Stomach (tissue), 4 donors: ENCODE measurements at regions not wholly inside any gene's neighbourhood (a gene's known extent, or its start where the extent isn't known, plus 50 kb on each side); places are given as distances from the start of the nearest gene placed in this dataset.

ENCODE experiments used
- EP300 ChIP-seq: sonication (generic); formaldehyde crosslinking; IDR thresholded peaks from one replicate; pipeline ENCODE4 v1.6.1; 2017; ENCODE audit warnings: antibody characterized with exemption
- POLR2A ChIP-seq, 4 donors: fragments of 450-650 bp; IDR thresholded peaks; one replicate each; pipeline ENCODE4 v1.6.1; 2016; ENCODE audit warnings: antibody characterized with exemption in 4 of 4, control low read depth in 2 of 4, mild to moderate bottlenecking in 1 of 4, moderate library complexity in 1 of 4
- POLR2AphosphoS5 ChIP-seq, 3 donors: sonication (generic); formaldehyde crosslinking; IDR thresholded peaks; one replicate each; pipeline ENCODE4 v1.6.1; 2016; ENCODE audit warnings: antibody characterized with exemption in 3 of 3
- TF ChIP-seq, protein P1 (sequence below), 7 experiments: fragments of 450-650 bp in 4 of 7; fragments of 200-600 bp in 3 of 7; sonication (generic) in 3 of 7; IDR thresholded peaks; one replicate each; pipeline ENCODE4 v1.5.1; 2016 to 2019; ENCODE audit warnings: antibody characterized with exemption in 7 of 7, control low read depth in 2 of 7, mild to moderate bottlenecking in 1 of 7

DNA sequence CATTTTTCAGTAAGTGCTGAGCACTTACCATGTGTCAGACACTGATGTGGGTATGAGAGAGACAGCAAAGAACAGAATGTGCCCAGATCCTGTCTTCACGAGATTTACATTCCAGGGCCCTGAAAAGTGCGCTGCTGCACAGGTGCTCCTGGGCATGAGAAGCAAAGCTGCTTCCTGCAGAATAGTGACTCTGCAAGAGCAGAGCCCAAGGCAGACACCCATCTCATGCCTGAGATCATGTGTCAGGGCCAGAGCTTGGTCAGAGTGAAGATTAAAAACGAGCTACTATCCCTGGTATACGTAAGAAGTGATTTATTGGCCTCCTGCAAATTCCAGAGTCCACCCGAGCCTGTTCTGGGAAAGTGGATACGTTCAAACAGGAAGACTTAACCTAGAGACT, 824.4 kb downstream of the GRID1 start:
- TF ChIP-seq, protein P1, sequence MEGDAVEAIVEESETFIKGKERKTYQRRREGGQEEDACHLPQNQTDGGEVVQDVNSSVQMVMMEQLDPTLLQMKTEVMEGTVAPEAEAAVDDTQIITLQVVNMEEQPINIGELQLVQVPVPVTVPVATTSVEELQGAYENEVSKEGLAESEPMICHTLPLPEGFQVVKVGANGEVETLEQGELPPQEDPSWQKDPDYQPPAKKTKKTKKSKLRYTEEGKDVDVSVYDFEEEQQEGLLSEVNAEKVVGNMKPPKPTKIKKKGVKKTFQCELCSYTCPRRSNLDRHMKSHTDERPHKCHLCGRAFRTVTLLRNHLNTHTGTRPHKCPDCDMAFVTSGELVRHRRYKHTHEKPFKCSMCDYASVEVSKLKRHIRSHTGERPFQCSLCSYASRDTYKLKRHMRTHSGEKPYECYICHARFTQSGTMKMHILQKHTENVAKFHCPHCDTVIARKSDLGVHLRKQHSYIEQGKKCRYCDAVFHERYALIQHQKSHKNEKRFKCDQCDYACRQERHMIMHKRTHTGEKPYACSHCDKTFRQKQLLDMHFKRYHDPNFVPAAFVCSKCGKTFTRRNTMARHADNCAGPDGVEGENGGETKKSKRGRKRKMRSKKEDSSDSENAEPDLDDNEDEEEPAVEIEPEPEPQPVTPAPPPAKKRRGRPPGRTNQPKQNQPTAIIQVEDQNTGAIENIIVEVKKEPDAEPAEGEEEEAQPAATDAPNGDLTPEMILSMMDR (IDR thresholded peaks at IDR 0.05), result no peak
- TF ChIP-seq POLR2AphosphoS5 (IDR thresholded peaks at IDR 0.05) (no peak), EP300 (no peak), POLR2A (IDR thresholded peaks at IDR 0.05) (no peak)
